ENCODE measurements at regions not wholly inside any gene's neighbourhood (a gene's known extent, or its start where the extent isn't known, plus 50 kb on each side); places are given as distances from the start of the nearest gene placed in this dataset.

GRCh38 chr11:92554688-92555087 lies 330.1 kb downstream of the FAT3 start (continued):
- TF ChIP-seq POLR2AphosphoS5 (IDR thresholded peaks at IDR 0.05; ENCODE audit: low read depth) (no peak), ETS1 (IDR thresholded peaks at IDR 0.05) (no peak), CREB1 (CRISPR knock-in tag; IDR thresholded peaks at IDR 0.05; ENCODE audit: low read depth) (no peak), EZH2 (IDR thresholded peaks at IDR 0.05; ENCODE audit: low read depth, unreplicated experiment) (no peak), EZH2phosphoT487 (IDR thresholded peaks at IDR 0.05; ENCODE audit: unreplicated experiment) (no peak), NANOG (IDR thresholded peaks at IDR 0.05; ENCODE audit: borderline replicate concordance) (no peak)

- Histone ChIP-seq H3F3A (replicated peaks; ENCODE audit: low read depth) (no peaks in the 10 kb centered on the region), H2AFZ (no peak overlapping the region), H3K9me2 (ENCODE audit: insufficient read depth) (no peaks in the 10 kb centered on the region), H3K36me3 (ENCODE audit: insufficient read depth) (no peaks in the 10 kb centered on the region), H3K4me3 (no peak overlapping the region), H4K20me1 (replicated peaks; ENCODE audit: insufficient read depth) (no peaks in the 10 kb centered on the region; the same call in 1 of the 2 replicates), H3K79me2 (replicated peaks; ENCODE audit: insufficient read depth) (peaks cover 11% of the 10 kb centered on the region; the same call in 1 of the 2 replicates), H3K27me3 (ENCODE audit: insufficient read depth) (no peaks in the 10 kb centered on the region), H3K4me1 (ENCODE audit: insufficient read depth) (peaks cover 14% of the 10 kb centered on the region), H3K27ac (ENCODE audit: low read depth) (no peak overlapping the region), H3K4me2 (no peak overlapping the region)
- DNase-seq (ENCODE audit: low spot score): peak; percentile 55
- H3K4me1 Mint-ChIP-seq: peaks cover 27% of the 10 kb centered on the region
- ATAC-seq: no peak
- no peaks in the 10 kb centered on the region; the same call in 2 of the 3 replicates for H3K36me3 Mint-ChIP-seq (ENCODE audit: low read depth)
- H3K27me3 Mint-ChIP-seq (ENCODE audit: insufficient read depth, low read depth, poor library complexity): peaks cover 8% of the 10 kb centered on the region
- H3K27ac Mint-ChIP-seq: no peak overlapping the region
- no peak overlapping the region for H3K4me3 Mint-ChIP-seq
- no peak for TF ChIP-seq ZNF331 (CRISPR knock-in tag; IDR thresholded peaks at IDR 0.05; ENCODE audit: low read depth)
- TF ChIP-seq CREB1 (CRISPR knock-in tag; IDR thresholded peaks at IDR 0.05; ENCODE audit: low read depth): no peak
- no peak for TF ChIP-seq STAT1 (IDR thresholded peaks at IDR 0.05; ENCODE audit: unreplicated experiment)
- peak; percentile 73 for TF ChIP-seq REST (IDR thresholded peaks at IDR 0.05; ENCODE audit: unreplicated experiment)
- TF ChIP-seq ETS1 (IDR thresholded peaks at IDR 0.05): no peak
- H3K9me3 Mint-ChIP-seq: no peaks in the 10 kb centered on the region
These were observed 331.8 kb downstream of the FAT3 start for GRCh38 chr11:92556431-92556830.

Data from GM23338 (cell line).